ENCODE measurements at regions not wholly inside any gene's neighbourhood (a gene's known extent, or its start where the extent isn't known, plus 50 kb on each side); places are given as distances from the start of the nearest gene placed in this dataset.

DNA sequence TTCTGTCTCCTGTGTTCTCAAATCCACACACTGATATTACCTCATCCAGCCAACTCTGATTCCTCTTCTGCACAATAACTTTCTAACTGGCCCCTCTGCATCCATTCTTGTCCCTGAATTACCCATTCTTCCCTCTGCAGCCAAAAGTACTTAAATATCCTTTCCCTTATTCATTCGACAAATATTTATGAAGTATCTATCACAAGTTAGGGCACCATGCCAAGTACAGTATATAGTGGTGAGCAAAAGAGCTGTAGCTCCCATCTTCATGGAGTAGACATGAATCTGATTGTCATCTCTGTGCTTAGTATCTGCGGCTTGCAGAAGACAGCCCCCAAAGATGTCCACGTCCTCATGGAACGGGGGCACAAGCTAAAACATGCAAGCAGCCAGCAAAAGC lies 316.8 kb downstream of the SETD4 start:
- TF ChIP-seq POLR2A (IDR thresholded peaks at IDR 0.05; ENCODE audit: extremely low read depth, insufficient read length) (no peak), CTCF (IDR thresholded peaks at IDR 0.05; ENCODE audit: low read depth, low read length) (no peak)
- TF ChIP-seq, protein P1, sequence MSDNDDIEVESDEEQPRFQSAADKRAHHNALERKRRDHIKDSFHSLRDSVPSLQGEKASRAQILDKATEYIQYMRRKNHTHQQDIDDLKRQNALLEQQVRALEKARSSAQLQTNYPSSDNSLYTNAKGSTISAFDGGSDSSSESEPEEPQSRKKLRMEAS (IDR thresholded peaks at IDR 0.05; ENCODE audit: low read depth, low read length) = no peak
